AG10803 (cell line): ENCODE measurements at regions not wholly inside any gene's neighbourhood (a gene's known extent, or its start where the extent isn't known, plus 50 kb on each side); places are given as distances from the start of the nearest gene placed in this dataset.

Source experiments
- DNase-seq: peaks from one replicate; pipeline ENCODE4 v3.0.0; 2010; ENCODE audit warnings: low read depth
- H3K4me3 ChIP-seq: 2 replicates; pipeline ENCODE4 v1.5.1; 2011; ENCODE audit warnings: mild to moderate bottlenecking, low read length, control low read depth
- CTCF ChIP-seq: conservative IDR thresholded peaks from 2 replicates; pipeline ENCODE4 v1.5.1; 2011; ENCODE audit warnings: mild to moderate bottlenecking, low read length, control low read depth, inconsistent platforms

GRCh38 chr22:48824712-48825651 lies 1002.7 kb downstream of the BRD1 start:
- H3K4me3 ChIP-seq = no peak overlapping the region
- DNase-seq = no peak
- no peak for TF ChIP-seq CTCF

- H3K4me3 ChIP-seq = no peak overlapping the region
- no peak for TF ChIP-seq CTCF
- DNase-seq = no peak
Observed at GRCh38 chr22:48823941-48824340, 1003.7 kb downstream of the BRD1 start.

DNA sequence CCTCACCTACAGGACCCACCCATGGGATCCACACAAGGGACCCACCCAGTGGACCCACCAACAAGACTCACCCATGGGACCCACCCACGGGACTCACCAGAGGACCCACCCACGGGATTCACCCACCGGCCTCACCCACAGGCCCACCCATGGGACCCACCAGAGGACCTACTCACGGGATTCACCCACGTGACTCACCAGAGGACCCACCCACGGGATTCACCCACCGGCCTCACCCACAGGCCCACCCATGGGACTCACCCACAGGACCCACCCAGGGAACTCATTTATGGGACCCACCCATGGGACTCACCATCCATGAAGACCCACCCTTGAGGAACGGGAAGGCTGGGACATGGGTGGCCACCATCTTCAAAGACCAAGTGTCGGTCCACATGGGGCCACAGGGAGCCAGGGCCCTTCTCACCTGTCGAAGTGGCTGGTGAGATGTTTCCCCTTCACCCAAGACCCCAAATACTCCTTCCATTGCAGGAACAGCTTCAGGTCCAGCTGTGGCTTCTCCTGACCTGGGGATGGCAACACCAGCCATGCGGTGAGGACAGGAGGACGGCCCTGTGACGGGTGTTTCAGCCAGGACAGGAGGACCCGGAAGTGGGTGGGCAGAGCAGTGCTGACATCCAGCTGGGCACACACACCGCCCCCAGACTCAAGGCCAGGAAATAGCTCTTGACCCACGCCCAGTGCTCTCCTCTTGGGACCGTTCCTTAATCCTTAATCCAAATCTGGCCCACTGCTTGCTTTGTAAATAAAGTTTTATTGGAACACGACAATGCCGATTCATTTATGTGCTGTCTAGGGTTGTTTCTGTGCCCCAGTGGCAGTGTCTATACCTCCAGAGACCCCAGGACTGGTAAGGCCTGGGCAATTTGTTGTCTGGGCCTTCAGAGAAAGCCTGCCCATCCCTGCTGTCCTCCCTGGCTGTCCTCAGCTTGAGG lies 1005.1 kb downstream of the BRD1 start:
- TF ChIP-seq CTCF = no peak
- DNase-seq = no peak
- no peak overlapping the region for H3K4me3 ChIP-seq

- DNase-seq = no peak
- no peak overlapping the region for H3K4me3 ChIP-seq
- no peak for TF ChIP-seq CTCF
Observed at GRCh38 chr22:48821727-48822126, 1005.9 kb downstream of the BRD1 start.

DNA sequence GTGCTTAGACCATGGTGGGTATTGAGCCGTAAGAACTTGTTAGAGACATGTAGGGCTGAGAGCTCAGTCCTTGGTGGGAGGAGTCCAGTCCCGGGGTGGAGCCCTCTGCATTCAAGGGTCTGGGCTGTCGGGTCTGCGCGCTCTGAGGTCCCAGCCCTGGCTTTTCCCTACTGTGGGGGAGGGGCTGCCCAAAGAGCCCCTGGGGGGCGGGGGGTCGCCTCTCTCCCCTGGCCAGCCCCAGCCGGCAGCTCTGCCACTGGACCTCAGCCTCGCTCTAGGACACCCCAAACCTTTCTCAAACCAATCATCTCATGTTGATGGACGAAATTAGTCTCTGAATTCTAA lies 1006.4 kb downstream of the BRD1 start:
- DNase-seq = no peak
- no peak for TF ChIP-seq CTCF
- H3K4me3 ChIP-seq = no peak overlapping the region

DNA sequence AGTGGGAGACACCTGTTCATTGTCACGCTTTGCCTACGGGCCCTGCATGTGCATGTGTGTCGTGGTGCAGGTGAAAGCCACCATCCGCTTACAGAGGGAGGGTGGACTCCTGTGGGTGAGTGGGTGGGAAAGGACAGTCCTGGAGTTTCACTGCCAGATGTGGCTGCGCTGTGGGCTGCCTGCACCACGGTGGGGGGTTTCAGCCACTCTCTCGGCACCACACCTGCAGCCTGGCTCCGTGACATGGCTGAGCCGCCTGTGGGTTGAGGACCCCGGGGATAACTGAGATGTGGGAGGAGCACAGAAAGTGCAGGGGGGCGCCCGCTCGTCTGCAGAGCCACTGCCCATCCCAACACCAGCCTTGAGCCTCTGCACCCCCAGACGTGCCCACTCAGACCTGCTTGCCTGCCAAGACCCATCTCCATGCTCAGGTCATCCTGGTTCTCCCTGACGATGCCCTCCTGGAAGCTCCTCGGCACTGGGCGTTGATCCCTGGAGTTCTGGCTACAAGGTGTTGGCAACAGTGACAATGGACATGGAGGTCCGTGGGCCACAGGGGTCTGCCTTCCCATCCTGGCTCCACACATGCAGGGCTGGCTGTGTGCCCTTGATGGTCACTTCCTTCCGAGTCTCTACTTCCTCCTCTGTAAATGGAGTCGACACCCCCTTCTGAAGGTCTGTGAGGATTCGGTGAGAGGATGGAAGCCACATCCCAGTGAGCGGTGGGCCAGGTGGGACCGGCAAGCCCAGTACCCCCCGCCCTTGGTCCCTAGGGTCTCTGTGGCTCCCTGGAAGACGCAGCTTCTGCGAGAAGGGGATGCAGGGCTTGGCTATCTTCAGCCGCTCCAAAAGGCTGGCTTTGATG lies 1007.0 kb downstream of the BRD1 start:
- no peak for TF ChIP-seq CTCF
- no peak for DNase-seq
- no peak overlapping the region for H3K4me3 ChIP-seq
